Smooth muscle cell (in vitro differentiated cells): ENCODE measurements at regions not wholly inside any gene's neighbourhood (a gene's known extent, or its start where the extent isn't known, plus 50 kb on each side); places are given as distances from the start of the nearest gene placed in this dataset.
A peak's percentile ranks its signal among the peaks of the same experiment; 100 is the strongest.

Source experiments
- DNase-seq: peaks from one replicate; lab custom pipeline; 2025; ENCODE audit not compliant: unreplicated experiment; lab: John Stamatoyannopoulos, UW
- H2AFZ ChIP-seq: fragments of 200-600 bp; sonication (generic); 2 replicates; pipeline ENCODE4 v1.6.0; 2016; ENCODE audit warnings: antibody characterized with exemption, low read depth, mild to moderate bottlenecking
- H3F3A ChIP-seq: fragments of 200-600 bp; sonication (generic); 2 replicates; pipeline ENCODE4 v1.6.0; 2017; ENCODE audit warnings: antibody characterized with exemption, low read depth
- H3K27ac ChIP-seq: fragments of 200-600 bp; sonication (generic); 2 replicates; pipeline ENCODE4 v1.5.1; 2016; ENCODE audit warnings: low read depth, mild to moderate bottlenecking
- H3K27me3 ChIP-seq: fragments of 200-600 bp; sonication (generic); 2 replicates; pipeline ENCODE4 v1.6.1; 2016; ENCODE audit warnings: low read depth, mild to moderate bottlenecking
- H3K36me3 ChIP-seq: fragments of 200-600 bp; sonication (generic); 2 replicates; pipeline ENCODE4 v1.5.1; 2016; ENCODE audit warnings: low read depth
- H3K4me1 ChIP-seq: fragments of 200-600 bp; sonication (generic); 2 replicates; pipeline ENCODE4 v1.5.1; 2016; ENCODE audit warnings: low read depth
- H3K4me2 ChIP-seq: fragments of 200-600 bp; sonication (generic); 2 replicates; pipeline ENCODE4 v1.6.0; 2016; ENCODE audit warnings: mild to moderate bottlenecking
- H3K4me3 ChIP-seq: fragments of 200-600 bp; sonication (generic); 2 replicates; pipeline ENCODE4 v1.5.1; 2016; ENCODE audit warnings: mild to moderate bottlenecking
- H3K79me2 ChIP-seq: fragments of 200-600 bp; sonication (generic); 2 replicates; pipeline ENCODE4 v1.6.0; 2016; ENCODE audit warnings: low read depth, mild to moderate bottlenecking
- H3K9ac ChIP-seq: fragments of 200-600 bp; sonication (generic); 2 replicates; pipeline ENCODE4 v1.6.0; 2016; ENCODE audit warnings: low read depth
- H3K9me3 ChIP-seq: fragments of 200-600 bp; sonication (generic); replicated peaks from 2 replicates; pipeline ENCODE4 v1.5.1; 2016; ENCODE audit warnings: low read depth
- H4K20me1 ChIP-seq: fragments of 200-600 bp; sonication (generic); 2 replicates; pipeline ENCODE4 v1.6.0; 2016; ENCODE audit warnings: low read depth
- WGBS: methylation state at CpG from one replicate; pipeline ENCODE4 v1.1.7; 2016; ENCODE audit warnings: low lambda C conversion rate; 5-methylcytosine and 5-hydroxymethylcytosine counted together
- TF ChIP-seq, protein P1 (sequence below): fragments of 200-600 bp; sonication (generic); IDR thresholded peaks from 2 replicates; pipeline ENCODE4 v1.5.1; 2017; ENCODE audit warnings: borderline replicate concordance, mild to moderate bottlenecking, antibody characterized with exemption; ENCODE audit not compliant: insufficient read depth, poor library complexity, severe bottlenecking

DNA sequence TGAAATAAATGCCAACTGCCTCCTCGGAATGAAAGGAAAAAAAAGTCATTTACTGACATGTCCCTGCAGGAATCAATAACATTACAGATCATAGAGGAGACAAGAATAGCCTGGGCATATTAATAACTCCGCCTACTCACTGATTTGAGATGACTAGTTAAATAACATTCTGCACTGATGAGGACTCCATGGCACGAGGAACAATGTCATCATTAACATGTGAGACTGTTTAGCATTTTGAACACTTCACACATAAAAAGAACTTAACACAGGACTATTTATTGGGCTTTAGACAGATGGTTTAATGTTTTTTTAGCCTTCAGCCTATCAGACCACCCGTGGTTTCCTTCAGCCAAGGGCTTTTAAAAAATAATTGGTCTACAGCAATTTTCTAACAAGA, 170.1 kb downstream of the OLFM4 start:
- Histone ChIP-seq H3K9me3 (no peaks in the 10 kb centered on the region), H3K36me3 (no peaks in the 10 kb centered on the region), H3K9ac (no peak overlapping the region), H3K79me2 (no peaks in the 10 kb centered on the region), H3K4me3 (no peak overlapping the region), H3K4me2 (no peak overlapping the region), H3F3A (peaks cover 7% of the 10 kb centered on the region), H3K27ac (no peak overlapping the region), H3K4me1 (peaks cover 8% of the 10 kb centered on the region), H3K27me3 (peaks cover 12% of the 10 kb centered on the region), H4K20me1 (no peaks in the 10 kb centered on the region), H2AFZ (no peak overlapping the region)
- no peak for DNase-seq
- TF ChIP-seq, protein P1, sequence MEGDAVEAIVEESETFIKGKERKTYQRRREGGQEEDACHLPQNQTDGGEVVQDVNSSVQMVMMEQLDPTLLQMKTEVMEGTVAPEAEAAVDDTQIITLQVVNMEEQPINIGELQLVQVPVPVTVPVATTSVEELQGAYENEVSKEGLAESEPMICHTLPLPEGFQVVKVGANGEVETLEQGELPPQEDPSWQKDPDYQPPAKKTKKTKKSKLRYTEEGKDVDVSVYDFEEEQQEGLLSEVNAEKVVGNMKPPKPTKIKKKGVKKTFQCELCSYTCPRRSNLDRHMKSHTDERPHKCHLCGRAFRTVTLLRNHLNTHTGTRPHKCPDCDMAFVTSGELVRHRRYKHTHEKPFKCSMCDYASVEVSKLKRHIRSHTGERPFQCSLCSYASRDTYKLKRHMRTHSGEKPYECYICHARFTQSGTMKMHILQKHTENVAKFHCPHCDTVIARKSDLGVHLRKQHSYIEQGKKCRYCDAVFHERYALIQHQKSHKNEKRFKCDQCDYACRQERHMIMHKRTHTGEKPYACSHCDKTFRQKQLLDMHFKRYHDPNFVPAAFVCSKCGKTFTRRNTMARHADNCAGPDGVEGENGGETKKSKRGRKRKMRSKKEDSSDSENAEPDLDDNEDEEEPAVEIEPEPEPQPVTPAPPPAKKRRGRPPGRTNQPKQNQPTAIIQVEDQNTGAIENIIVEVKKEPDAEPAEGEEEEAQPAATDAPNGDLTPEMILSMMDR, result no peak
- 55% methylated on average over 4 of the region's 4 CpGs for WGBS

DNA sequence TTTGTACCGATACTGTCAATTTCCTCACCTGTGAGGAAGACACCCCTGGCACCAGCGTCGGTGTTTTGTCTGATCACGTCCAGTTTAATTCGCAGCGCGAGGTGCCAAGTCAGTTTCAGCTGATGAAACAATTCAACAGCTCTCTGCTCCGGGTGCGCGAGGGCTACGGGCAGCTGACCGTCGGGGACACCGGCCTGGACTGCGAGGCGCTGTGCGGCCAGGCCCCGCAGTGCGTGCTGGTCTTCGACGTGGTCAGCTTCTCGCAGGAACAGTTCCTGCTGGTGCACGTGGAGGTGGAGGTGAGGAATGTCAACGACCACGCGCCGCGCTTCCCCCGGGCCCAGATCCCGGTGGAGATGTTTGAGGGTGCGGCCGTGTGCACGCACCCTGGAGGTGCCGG, 171.5 kb downstream of the OLFM4 start:
- Histone ChIP-seq H3K36me3 (no peaks in the 10 kb centered on the region), H3K79me2 (no peaks in the 10 kb centered on the region), H3K9me3 (no peaks in the 10 kb centered on the region), H3K4me1 (peaks cover 7% of the 10 kb centered on the region), H3K27me3 (peaks cover 12% of the 10 kb centered on the region), H3K9ac (no peak overlapping the region), H2AFZ (no peak overlapping the region), H3K4me2 (no peak overlapping the region), H4K20me1 (no peaks in the 10 kb centered on the region), H3K4me3 (no peak overlapping the region), H3F3A (peaks cover 7% of the 10 kb centered on the region), H3K27ac (no peak overlapping the region)
- TF ChIP-seq, protein P1, result no peak
- 97% methylated on average over 34 of the region's 34 CpGs for WGBS
- no peak for DNase-seq

DNA sequence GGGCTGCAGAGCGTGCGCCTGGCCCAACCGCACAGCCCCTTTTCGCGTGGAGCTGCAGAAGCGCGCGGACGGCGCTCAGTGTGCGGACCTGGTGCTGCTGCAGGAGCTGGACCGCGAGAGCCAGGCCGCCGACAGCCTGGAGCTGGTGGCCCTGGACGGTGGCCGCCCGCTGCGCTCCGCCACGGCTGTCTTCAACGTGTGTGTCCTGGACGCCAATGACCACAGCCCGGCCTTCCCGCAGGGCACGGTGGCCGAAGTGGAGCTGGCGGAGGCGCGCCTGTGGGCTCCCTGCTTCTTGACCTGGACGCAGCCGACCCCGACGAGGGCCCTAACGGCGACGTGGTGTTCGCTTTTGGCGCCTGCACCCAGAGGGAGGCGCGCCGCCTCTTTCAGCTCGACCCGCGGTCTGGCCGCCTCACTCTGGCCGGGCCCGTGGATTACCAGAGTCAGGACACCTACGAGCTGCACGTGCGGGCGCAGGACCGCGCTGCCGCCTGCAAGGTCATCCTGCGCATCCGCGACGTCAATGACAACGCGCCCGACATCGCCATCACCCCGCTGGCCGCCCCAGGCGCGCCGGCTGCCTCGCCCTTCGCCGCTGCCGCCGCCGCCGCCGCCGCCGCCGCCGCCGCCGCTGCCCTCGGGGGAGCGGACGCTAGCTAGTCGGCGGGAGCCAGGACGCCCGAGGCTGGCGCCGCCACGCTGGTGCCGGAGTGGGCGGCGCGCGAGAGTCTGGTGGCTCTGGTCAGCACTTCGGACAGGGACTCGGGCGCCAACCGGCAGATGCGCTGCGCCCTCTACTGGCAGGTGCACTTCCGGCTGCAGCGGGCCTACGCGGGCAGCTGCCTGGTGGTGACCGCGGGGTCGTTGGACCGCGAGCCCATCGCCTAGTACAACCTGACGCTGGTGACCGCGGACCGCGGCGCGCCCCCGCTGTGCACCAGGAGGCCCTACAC, 172.2 kb downstream of the OLFM4 start:
- H3K36me3 ChIP-seq, result no peaks in the 10 kb centered on the region
- H3K4me3 ChIP-seq, result no peak overlapping the region
- no peak overlapping the region for H3K9ac ChIP-seq
- no peaks in the 10 kb centered on the region for H3K79me2 ChIP-seq
- H3K4me2 ChIP-seq, result peak overlapping the region; percentile 67
- peak; percentile 29 for DNase-seq
- peaks cover 7% of the 10 kb centered on the region for H3F3A ChIP-seq
- H4K20me1 ChIP-seq, result no peaks in the 10 kb centered on the region
- peaks cover 12% of the 10 kb centered on the region for H3K27me3 ChIP-seq
- no peaks in the 10 kb centered on the region for H3K9me3 ChIP-seq
- H3K4me1 ChIP-seq, result peaks cover 7% of the 10 kb centered on the region
- no peak overlapping the region for H2AFZ ChIP-seq
- 34% methylated on average over 108 of the region's 121 CpGs for WGBS
- TF ChIP-seq, protein P1, result peak; percentile 89
- H3K27ac ChIP-seq, result no peak overlapping the region
